SK-N-SH (cell line): ENCODE measurements at regions not wholly inside any gene's neighbourhood (a gene's known extent, or its start where the extent isn't known, plus 50 kb on each side); places are given as distances from the start of the nearest gene placed in this dataset.

Experiments used
- CTCF ChIA-PET: fragments of 300-600, 350-600 bp; formaldehyde crosslinking; extraction: SDS; loops from one replicate; lab custom pipeline; 2021; lab: Yijun Ruan, JAX
- POLR2A ChIA-PET: fragments of 350-600 bp; sonication (Branson Sonifier 250); formaldehyde crosslinking; extraction: SDS; loops from one replicate; lab custom pipeline; 2020; ENCODE audit warnings: antibody characterized with exemption, inconsistent platforms; lab: Yijun Ruan, JAX
- DNase-seq: peaks from one replicate; pipeline ENCODE4 v3.0.0; 2012
- H2AFZ ChIP-seq: fragments of 200-600 bp; sonication (generic); 2 replicates; pipeline ENCODE4 v1.8.1; 2016; ENCODE audit warnings: antibody characterized with exemption, mild to moderate bottlenecking, low read depth
- H3F3A ChIP-seq: fragments of 200-600 bp; sonication (generic); replicated peaks from 2 replicates; pipeline ENCODE3; 2016; ENCODE audit warnings: antibody characterized with exemption, mild to moderate bottlenecking; ENCODE audit not compliant: insufficient read depth
- H3K27ac ChIP-seq, 2 experiments: fragments of 200-500 bp in 1 of 2; fragments of 200-600 bp in 1 of 2; sonication (Bioruptor generic) in 1 of 2; sonication (generic), shearing (Covaris generic) in 1 of 2; 2 replicates each; pipeline versions ENCODE4 v1.5.1 to v1.6.1; 2014 to 2016; ENCODE audit warnings: low read depth in 2 of 2, inconsistent platforms in 1 of 2, low read length in 1 of 2, mild to moderate bottlenecking in 1 of 2, mixed read lengths in 1 of 2
- H3K27me3 ChIP-seq: fragments of 200-600 bp; sonication (generic), shearing (Covaris generic); 2 replicates; pipeline ENCODE4 v1.6.1; 2016; ENCODE audit warnings: mixed run types; ENCODE audit not compliant: insufficient read depth
- H3K36me3 ChIP-seq, 2 experiments: fragments of 200-500 bp in 1 of 2; fragments of 200-600 bp in 1 of 2; sonication (Bioruptor generic) in 1 of 2; sonication (generic) in 1 of 2; replicated peaks in 1 of 2; 2 replicates each; pipeline versions ENCODE3 to v1.5.1; 2014 to 2016; ENCODE audit warnings: low read length in 1 of 2, mild to moderate bottlenecking in 1 of 2; ENCODE audit not compliant: insufficient read depth in 2 of 2, control insufficient read depth in 1 of 2
- H3K4me1 ChIP-seq, 2 experiments: fragments of 200-500 bp in 1 of 2; fragments of 200-600 bp in 1 of 2; sonication (Bioruptor generic) in 1 of 2; sonication (generic), shearing (Covaris generic) in 1 of 2; 2 replicates each; pipeline versions ENCODE4 v1.5.1 to v1.6.1; 2014 to 2016; ENCODE audit warnings: low read depth in 1 of 2, low read length in 1 of 2, mixed run types in 1 of 2; ENCODE audit not compliant: insufficient read depth in 2 of 2, control insufficient read depth in 1 of 2
- H3K4me2 ChIP-seq: fragments of 200-600 bp; sonication (generic), shearing (Covaris generic); 2 replicates; pipeline ENCODE4 v1.6.1; 2017; ENCODE audit warnings: mixed run types
- H3K4me3 ChIP-seq, 2 experiments: fragments of 200-500 bp in 1 of 2; fragments of 200-600 bp in 1 of 2; sonication (Bioruptor generic) in 1 of 2; sonication (generic), shearing (Covaris generic) in 1 of 2; 2 replicates each; pipeline versions ENCODE4 v1.5.1 to v1.8.1; 2014 to 2016; ENCODE audit warnings: low read depth in 2 of 2, inconsistent platforms in 1 of 2, low read length in 1 of 2, mild to moderate bottlenecking in 1 of 2, mixed read lengths in 1 of 2, moderate library complexity in 1 of 2
- H3K79me2 ChIP-seq: fragments of 200-600 bp; sonication (generic); 2 replicates; pipeline ENCODE4 v1.8.1; 2017; ENCODE audit warnings: mild to moderate bottlenecking; ENCODE audit not compliant: insufficient read depth
- H3K9ac ChIP-seq: fragments of 200-600 bp; sonication (generic); 2 replicates; pipeline ENCODE4 v1.6.1; 2017; ENCODE audit warnings: mixed run types
- H3K9me2 ChIP-seq: fragments of 200-600 bp; sonication (generic); 2 replicates; pipeline ENCODE4 v1.6.1; 2017; ENCODE audit warnings: mixed run types
- H3K9me3 ChIP-seq: fragments of 200-600 bp; sonication (generic); 2 replicates; pipeline ENCODE4 v1.6.1; 2017; ENCODE audit warnings: mixed run types, mild to moderate bottlenecking, moderate library complexity
- H4K20me1 ChIP-seq: fragments of 200-600 bp; sonication (generic); 2 replicates; pipeline ENCODE4 v1.6.1; 2017; ENCODE audit warnings: mild to moderate bottlenecking, mixed run types; ENCODE audit not compliant: insufficient read depth
- ELF1 ChIP-seq: IDR thresholded peaks from 2 replicates; pipeline ENCODE4 v1.4.0; 2012
- FOSL2 ChIP-seq: IDR thresholded peaks from 2 replicates; pipeline ENCODE4 v1.4.0; 2012; ENCODE audit warnings: low read depth, mild to moderate bottlenecking, moderate library complexity, borderline replicate concordance
- FOXM1 ChIP-seq: IDR thresholded peaks from 2 replicates; pipeline ENCODE4 v1.4.0; 2012; ENCODE audit warnings: low read depth, mild to moderate bottlenecking
- MEF2A ChIP-seq: IDR thresholded peaks from 2 replicates; pipeline ENCODE4 v1.4.0; 2012; ENCODE audit warnings: low read depth, borderline replicate concordance
- MXI1 ChIP-seq: IDR thresholded peaks from 2 replicates; pipeline ENCODE4 v1.6.1; 2012; ENCODE audit warnings: mild to moderate bottlenecking, low read depth, low read length, improper control_type of control experiment
- NFIC ChIP-seq: IDR thresholded peaks from 2 replicates; pipeline ENCODE4 v1.4.0; 2012; ENCODE audit warnings: borderline replicate concordance
- NRF1 ChIP-seq: IDR thresholded peaks from 2 replicates; pipeline ENCODE4 v1.6.1; 2012; ENCODE audit warnings: low read depth, mild to moderate bottlenecking, low read length
- RFX5 ChIP-seq: IDR thresholded peaks from 2 replicates; pipeline ENCODE4 v1.6.1; 2012; ENCODE audit warnings: mild to moderate bottlenecking, improper control_type of control experiment, low read length
- RXRA ChIP-seq: IDR thresholded peaks from 2 replicates; pipeline ENCODE4 v1.4.0; 2012; ENCODE audit warnings: low read depth, mild to moderate bottlenecking, borderline replicate concordance
- TAF1 ChIP-seq: IDR thresholded peaks from 2 replicates; pipeline ENCODE4 v1.6.1; 2012; ENCODE audit warnings: low read depth, mild to moderate bottlenecking, low read length, moderate library complexity, borderline replicate concordance
- YY1 ChIP-seq: IDR thresholded peaks from 2 replicates; pipeline ENCODE4 v1.4.0; 2012; ENCODE audit warnings: low read depth, mild to moderate bottlenecking
- WGBS: methylation state at CpG from one replicate; pipeline ENCODE4 v1.1.6; 2017; ENCODE audit warnings: low lambda C conversion rate; 5-methylcytosine and 5-hydroxymethylcytosine counted together
- TF ChIP-seq, protein P1 (sequence below): IDR thresholded peaks from 2 replicates; pipeline ENCODE4 v1.4.0; 2012; ENCODE audit warnings: low read depth, borderline replicate concordance
- TF ChIP-seq, protein P2 (sequence below): IDR thresholded peaks from 2 replicates; pipeline ENCODE4 v1.4.0; 2012; ENCODE audit warnings: low read depth, borderline replicate concordance
- TF ChIP-seq, protein P3 (sequence below): fragments of 150-350 bp; IDR thresholded peaks from 2 replicates; pipeline ENCODE4 v1.6.1; 2016; ENCODE audit warnings: mild to moderate bottlenecking, low read depth, low read length
- TF ChIP-seq, protein P4 (sequence below): fragments of 200-600 bp; sonication (generic); IDR thresholded peaks from 2 replicates; pipeline ENCODE4 v1.6.1; 2017; ENCODE audit warnings: antibody characterized with exemption, mild to moderate bottlenecking, moderate library complexity

DNA sequence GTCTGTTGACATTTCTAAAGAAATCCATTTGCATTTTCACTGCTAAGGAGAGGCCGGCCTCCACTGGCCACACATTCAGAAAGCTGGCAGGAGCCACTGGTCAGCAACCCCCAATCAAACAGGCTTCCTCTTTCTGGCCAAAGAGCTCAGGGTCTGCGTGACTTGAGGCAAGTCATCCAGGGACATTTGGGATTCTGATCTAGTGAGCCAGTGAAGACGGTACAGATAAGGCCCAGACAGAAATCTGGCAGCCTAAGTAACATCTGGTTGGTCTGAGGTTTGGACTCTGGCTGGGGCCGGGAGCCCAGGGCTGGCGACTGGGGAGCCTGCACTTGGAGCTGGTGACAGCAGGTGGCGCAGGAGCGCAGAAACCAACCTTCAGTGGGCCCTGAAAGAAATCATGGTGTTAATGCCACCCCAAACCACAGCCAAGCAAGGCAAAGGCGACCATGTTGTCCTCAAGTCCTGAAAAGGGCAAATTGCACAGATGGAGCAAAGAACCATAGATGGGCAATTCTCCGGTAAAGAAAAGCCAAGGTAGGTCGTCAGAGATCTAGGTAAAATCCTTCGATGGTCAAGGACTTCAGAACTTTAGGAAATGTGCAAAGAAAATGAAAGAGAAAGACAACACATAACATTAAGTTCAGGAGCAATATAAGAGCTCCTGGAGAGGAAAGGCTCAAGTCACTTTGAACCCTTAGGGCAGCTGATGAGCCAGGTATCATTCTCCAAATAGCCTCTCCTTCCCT, 99.4 kb upstream of the BLID start (continued):
- TF ChIP-seq, protein P1, sequence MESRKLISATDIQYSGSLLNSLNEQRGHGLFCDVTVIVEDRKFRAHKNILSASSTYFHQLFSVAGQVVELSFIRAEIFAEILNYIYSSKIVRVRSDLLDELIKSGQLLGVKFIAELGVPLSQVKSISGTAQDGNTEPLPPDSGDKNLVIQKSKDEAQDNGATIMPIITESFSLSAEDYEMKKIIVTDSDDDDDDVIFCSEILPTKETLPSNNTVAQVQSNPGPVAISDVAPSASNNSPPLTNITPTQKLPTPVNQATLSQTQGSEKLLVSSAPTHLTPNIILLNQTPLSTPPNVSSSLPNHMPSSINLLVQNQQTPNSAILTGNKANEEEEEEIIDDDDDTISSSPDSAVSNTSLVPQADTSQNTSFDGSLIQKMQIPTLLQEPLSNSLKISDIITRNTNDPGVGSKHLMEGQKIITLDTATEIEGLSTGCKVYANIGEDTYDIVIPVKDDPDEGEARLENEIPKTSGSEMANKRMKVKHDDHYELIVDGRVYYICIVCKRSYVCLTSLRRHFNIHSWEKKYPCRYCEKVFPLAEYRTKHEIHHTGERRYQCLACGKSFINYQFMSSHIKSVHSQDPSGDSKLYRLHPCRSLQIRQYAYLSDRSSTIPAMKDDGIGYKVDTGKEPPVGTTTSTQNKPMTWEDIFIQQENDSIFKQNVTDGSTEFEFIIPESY: no peak
- TF ChIP-seq RFX5 (no peak; the same call in 1 of the 2 replicates), FOXM1 (no peak)
- TF ChIP-seq, protein P2, sequence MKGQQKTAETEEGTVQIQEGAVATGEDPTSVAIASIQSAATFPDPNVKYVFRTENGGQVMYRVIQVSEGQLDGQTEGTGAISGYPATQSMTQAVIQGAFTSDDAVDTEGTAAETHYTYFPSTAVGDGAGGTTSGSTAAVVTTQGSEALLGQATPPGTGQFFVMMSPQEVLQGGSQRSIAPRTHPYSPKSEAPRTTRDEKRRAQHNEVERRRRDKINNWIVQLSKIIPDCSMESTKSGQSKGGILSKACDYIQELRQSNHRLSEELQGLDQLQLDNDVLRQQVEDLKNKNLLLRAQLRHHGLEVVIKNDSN: no peak

DNA sequence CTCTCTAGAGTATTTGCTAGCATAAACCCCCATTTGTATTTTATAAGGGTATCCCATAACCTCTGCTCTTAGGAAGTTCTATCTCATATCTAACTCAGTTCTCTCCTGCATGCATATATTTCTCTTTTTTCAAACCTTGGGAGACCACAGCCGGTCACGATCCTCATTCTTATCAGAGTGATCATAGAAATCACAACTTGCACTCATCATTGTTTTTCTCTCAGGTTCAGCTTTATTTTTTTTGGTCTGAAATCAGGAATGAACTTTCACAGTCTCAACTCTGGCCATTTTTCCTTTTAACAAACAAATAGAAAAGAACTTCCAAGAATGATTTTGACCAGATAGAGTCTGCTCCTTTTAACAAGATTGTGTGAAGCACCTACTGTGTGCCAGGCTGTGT, 98.6 kb upstream of the BLID start:
- 79% methylated on average over 2 of the region's 2 CpGs for WGBS
- Histone ChIP-seq H3K79me2 (no peaks in the 10 kb centered on the region), H3K4me1 (peaks cover 12 to 18% of the 10 kb centered on the region in 2 experiments), H2AFZ (no peak overlapping the region), H3K9ac (no peak overlapping the region)
- POLR2A ChIA-PET: interaction anchor here (1.2 kb wide), 1 partner anchor 114 kb away, joined by 7 read pairs; no protein-coding TSS in a partner anchor
- TF ChIP-seq MXI1: no peak
- TF ChIP-seq, protein P3, sequence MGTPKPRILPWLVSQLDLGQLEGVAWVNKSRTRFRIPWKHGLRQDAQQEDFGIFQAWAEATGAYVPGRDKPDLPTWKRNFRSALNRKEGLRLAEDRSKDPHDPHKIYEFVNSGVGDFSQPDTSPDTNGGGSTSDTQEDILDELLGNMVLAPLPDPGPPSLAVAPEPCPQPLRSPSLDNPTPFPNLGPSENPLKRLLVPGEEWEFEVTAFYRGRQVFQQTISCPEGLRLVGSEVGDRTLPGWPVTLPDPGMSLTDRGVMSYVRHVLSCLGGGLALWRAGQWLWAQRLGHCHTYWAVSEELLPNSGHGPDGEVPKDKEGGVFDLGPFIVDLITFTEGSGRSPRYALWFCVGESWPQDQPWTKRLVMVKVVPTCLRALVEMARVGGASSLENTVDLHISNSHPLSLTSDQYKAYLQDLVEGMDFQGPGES: no peak
- TF ChIP-seq, protein P4, sequence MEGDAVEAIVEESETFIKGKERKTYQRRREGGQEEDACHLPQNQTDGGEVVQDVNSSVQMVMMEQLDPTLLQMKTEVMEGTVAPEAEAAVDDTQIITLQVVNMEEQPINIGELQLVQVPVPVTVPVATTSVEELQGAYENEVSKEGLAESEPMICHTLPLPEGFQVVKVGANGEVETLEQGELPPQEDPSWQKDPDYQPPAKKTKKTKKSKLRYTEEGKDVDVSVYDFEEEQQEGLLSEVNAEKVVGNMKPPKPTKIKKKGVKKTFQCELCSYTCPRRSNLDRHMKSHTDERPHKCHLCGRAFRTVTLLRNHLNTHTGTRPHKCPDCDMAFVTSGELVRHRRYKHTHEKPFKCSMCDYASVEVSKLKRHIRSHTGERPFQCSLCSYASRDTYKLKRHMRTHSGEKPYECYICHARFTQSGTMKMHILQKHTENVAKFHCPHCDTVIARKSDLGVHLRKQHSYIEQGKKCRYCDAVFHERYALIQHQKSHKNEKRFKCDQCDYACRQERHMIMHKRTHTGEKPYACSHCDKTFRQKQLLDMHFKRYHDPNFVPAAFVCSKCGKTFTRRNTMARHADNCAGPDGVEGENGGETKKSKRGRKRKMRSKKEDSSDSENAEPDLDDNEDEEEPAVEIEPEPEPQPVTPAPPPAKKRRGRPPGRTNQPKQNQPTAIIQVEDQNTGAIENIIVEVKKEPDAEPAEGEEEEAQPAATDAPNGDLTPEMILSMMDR: no peak
- TF ChIP-seq NFIC: no peak
- no peak for TF ChIP-seq RXRA
- no peak for TF ChIP-seq YY1
- no peak for TF ChIP-seq MEF2A
- no peak for TF ChIP-seq FOSL2
- no peak for TF ChIP-seq ELF1
- TF ChIP-seq, protein P2: no peak
- no peak for TF ChIP-seq FOXM1
- TF ChIP-seq TAF1: no peak
- TF ChIP-seq NRF1: no peak
- TF ChIP-seq, all 33 proteins: peak for 0
- CTCF ChIA-PET: interaction anchor here (0.6 to 10.3 kb wide), 36 partner anchors 9 to 569 kb away, joined by 3 to 136 read pairs (median 5); no protein-coding TSS in a partner anchor
- DNase-seq: no peak
- Histone ChIP-seq H4K20me1 (no peaks in the 10 kb centered on the region), H3K27me3 (no peaks in the 10 kb centered on the region), H3K9me2 (no peaks in the 10 kb centered on the region), H3K4me2 (no peak overlapping the region), H3K9me3 (no peaks in the 10 kb centered on the region), H3K27ac (peak overlapping the region; percentile 53 to 94), H3K4me3 (no peak overlapping the region), H3F3A (peaks cover 15% of the 10 kb centered on the region), H3K36me3 (no peaks in the 10 kb centered on the region)
